Nephron (organoid): ENCODE measurements at regions not wholly inside any gene's neighbourhood (a gene's known extent, or its start where the extent isn't known, plus 50 kb on each side); places are given as distances from the start of the nearest gene placed in this dataset.

Source experiments
- H3K27ac Mint-ChIP-seq, 3 experiments: 2 replicates each; pipeline ENCODE4 v1.8.0; 2020; ENCODE audit warnings: mixed read lengths in 3 of 3, mild to moderate bottlenecking in 2 of 3, moderate library complexity in 1 of 3
- H3K27me3 Mint-ChIP-seq: 2 replicates; pipeline ENCODE4 v1.8.0; 2021; ENCODE audit warnings: low read depth, mild to moderate bottlenecking, moderate library complexity, mixed read lengths
- H3K36me3 Mint-ChIP-seq: 2 replicates; pipeline ENCODE4 v1.8.0; 2020; ENCODE audit warnings: low read depth, mixed read lengths
- H3K4me1 Mint-ChIP-seq: 2 replicates; pipeline ENCODE4 v1.8.0; 2020; ENCODE audit warnings: mixed read lengths
- H3K4me3 Mint-ChIP-seq, 3 experiments: 2 replicates each; pipeline ENCODE4 v1.8.0; 2020; ENCODE audit warnings: mild to moderate bottlenecking in 3 of 3, mixed read lengths in 3 of 3, moderate library complexity in 2 of 3
- H3K9me3 Mint-ChIP-seq: 2 replicates; pipeline ENCODE4 v1.8.0; 2020; ENCODE audit warnings: mixed read lengths
- CTCF ChIP-seq, 3 experiments: fragments of 200-600 bp; sonication (generic); IDR thresholded peaks; one replicate each; pipeline ENCODE4 v1.5.0; 2021; ENCODE audit warnings: antibody characterized with exemption in 3 of 3; ENCODE audit not compliant: unreplicated experiment in 3 of 3

GRCh38 chr5:88660947-88661805 is 221.8 kb downstream of the MEF2C start:
- Mint-ChIP-seq H3K9me3 (no peaks in the 10 kb centered on the region), H3K4me1 (peaks cover 10% of the 10 kb centered on the region), H3K27me3 (peaks cover 95% of the 10 kb centered on the region), H3K36me3 (no peaks in the 10 kb centered on the region), H3K27ac (peak overlapping the region in 1 of 3 experiments; percentile 36), H3K4me3 (peak overlapping the region; percentile 74 to 88 (median 83))
- TF ChIP-seq CTCF (IDR thresholded peaks at IDR 0.05; ENCODE audit: unreplicated experiment in 3 of 3), result no peak

GRCh38 chr5:88660264-88660946 is 222.6 kb downstream of the MEF2C start:
- Mint-ChIP-seq H3K27me3 (peaks cover 90% of the 10 kb centered on the region), H3K4me3 (peak overlapping the region; percentile 74 to 76 (median 76)), H3K4me1 (peaks cover 10% of the 10 kb centered on the region), H3K27ac (peak overlapping the region in 1 of 3 experiments; percentile 62), H3K9me3 (no peaks in the 10 kb centered on the region), H3K36me3 (no peaks in the 10 kb centered on the region)
- no peak for TF ChIP-seq CTCF (IDR thresholded peaks at IDR 0.05; ENCODE audit: unreplicated experiment in 3 of 3)

GRCh38 chr5:88659529-88660263 is 223.3 kb downstream of the MEF2C start:
- peak overlapping the region; percentile 69 to 74 (median 69) for H3K4me3 Mint-ChIP-seq

GRCh38 chr5:88658886-88659285 is 224.1 kb downstream of the MEF2C start:
- no peaks in the 10 kb centered on the region for H3K9me3 Mint-ChIP-seq
- no peak overlapping the region for H3K27ac Mint-ChIP-seq
- peaks cover 81% of the 10 kb centered on the region for H3K27me3 Mint-ChIP-seq
- H3K4me1 Mint-ChIP-seq, result peaks cover 10% of the 10 kb centered on the region
- no peak for TF ChIP-seq CTCF (IDR thresholded peaks at IDR 0.05; ENCODE audit: unreplicated experiment in 3 of 3)
- H3K36me3 Mint-ChIP-seq, result no peaks in the 10 kb centered on the region
- H3K4me3 Mint-ChIP-seq, result no peak overlapping the region

More at GRCh38 chr5:88659529-88660263, 223.3 kb downstream of the MEF2C start:
- TF ChIP-seq CTCF (IDR thresholded peaks at IDR 0.05; ENCODE audit: unreplicated experiment in 3 of 3), result no peak
- Mint-ChIP-seq H3K27me3 (peaks cover 83% of the 10 kb centered on the region), H3K36me3 (no peaks in the 10 kb centered on the region), H3K27ac (peak overlapping the region in 1 of 3 experiments; percentile 62), H3K4me1 (peaks cover 10% of the 10 kb centered on the region), H3K9me3 (no peaks in the 10 kb centered on the region)

GRCh38 chr5:88657906-88658775 is 224.8 kb downstream of the MEF2C start:
- H3K4me1 Mint-ChIP-seq, result peaks cover 10% of the 10 kb centered on the region
- TF ChIP-seq CTCF (IDR thresholded peaks at IDR 0.05; ENCODE audit: unreplicated experiment in 3 of 3), result no peak

More at GRCh38 chr5:88657906-88658775, 224.8 kb downstream of the MEF2C start:
- H3K27me3 Mint-ChIP-seq, result peaks cover 81% of the 10 kb centered on the region
- H3K9me3 Mint-ChIP-seq, result no peaks in the 10 kb centered on the region
- no peak overlapping the region for H3K4me3 Mint-ChIP-seq
- no peaks in the 10 kb centered on the region for H3K36me3 Mint-ChIP-seq
- H3K27ac Mint-ChIP-seq, result no peak overlapping the region
